ENCODE measurements at regions not wholly inside any gene's neighbourhood (a gene's known extent, or its start where the extent isn't known, plus 50 kb on each side); places are given as distances from the start of the nearest gene placed in this dataset.

DNA sequence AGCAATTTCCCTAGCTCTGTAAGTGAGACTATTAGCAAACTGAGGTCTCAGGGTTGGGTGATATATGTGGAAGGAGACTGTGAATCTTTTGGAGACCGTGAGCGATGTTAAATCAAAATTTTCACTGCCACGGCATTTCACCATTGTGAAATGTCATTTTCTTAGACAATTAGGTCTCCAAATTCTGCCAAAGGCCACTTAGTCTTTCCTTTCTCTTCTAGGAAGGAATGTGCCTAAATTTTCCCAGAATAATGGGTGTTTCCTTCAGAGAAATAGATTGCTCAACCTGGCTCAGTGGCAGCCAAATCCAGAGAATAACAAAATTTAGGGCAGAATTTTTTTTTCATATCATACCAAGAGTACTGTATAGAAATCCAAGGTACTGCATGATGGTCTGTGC lies 64.5 kb upstream of the SCEL start:
- TF ChIP-seq, protein P1, sequence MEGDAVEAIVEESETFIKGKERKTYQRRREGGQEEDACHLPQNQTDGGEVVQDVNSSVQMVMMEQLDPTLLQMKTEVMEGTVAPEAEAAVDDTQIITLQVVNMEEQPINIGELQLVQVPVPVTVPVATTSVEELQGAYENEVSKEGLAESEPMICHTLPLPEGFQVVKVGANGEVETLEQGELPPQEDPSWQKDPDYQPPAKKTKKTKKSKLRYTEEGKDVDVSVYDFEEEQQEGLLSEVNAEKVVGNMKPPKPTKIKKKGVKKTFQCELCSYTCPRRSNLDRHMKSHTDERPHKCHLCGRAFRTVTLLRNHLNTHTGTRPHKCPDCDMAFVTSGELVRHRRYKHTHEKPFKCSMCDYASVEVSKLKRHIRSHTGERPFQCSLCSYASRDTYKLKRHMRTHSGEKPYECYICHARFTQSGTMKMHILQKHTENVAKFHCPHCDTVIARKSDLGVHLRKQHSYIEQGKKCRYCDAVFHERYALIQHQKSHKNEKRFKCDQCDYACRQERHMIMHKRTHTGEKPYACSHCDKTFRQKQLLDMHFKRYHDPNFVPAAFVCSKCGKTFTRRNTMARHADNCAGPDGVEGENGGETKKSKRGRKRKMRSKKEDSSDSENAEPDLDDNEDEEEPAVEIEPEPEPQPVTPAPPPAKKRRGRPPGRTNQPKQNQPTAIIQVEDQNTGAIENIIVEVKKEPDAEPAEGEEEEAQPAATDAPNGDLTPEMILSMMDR (IDR thresholded peaks at IDR 0.05; ENCODE audit: poor library complexity) = no peak
- TF ChIP-seq EZH2phosphoT487 (IDR thresholded peaks at IDR 0.05; ENCODE audit: low read depth, severe bottlenecking, unreplicated experiment) = no peak

Measured in hepatocyte (in vitro differentiated cells).